NOMO-1 treated with DMSO at 0.1 percent for 48 hours (cell line): ENCODE measurements at regions not wholly inside any gene's neighbourhood (a gene's known extent, or its start where the extent isn't known, plus 50 kb on each side); places are given as distances from the start of the nearest gene placed in this dataset.

Experiments
- DNase-seq: peaks from one replicate; lab custom pipeline; 2025; ENCODE audit not compliant: unreplicated experiment; lab: John Stamatoyannopoulos, UW

DNA sequence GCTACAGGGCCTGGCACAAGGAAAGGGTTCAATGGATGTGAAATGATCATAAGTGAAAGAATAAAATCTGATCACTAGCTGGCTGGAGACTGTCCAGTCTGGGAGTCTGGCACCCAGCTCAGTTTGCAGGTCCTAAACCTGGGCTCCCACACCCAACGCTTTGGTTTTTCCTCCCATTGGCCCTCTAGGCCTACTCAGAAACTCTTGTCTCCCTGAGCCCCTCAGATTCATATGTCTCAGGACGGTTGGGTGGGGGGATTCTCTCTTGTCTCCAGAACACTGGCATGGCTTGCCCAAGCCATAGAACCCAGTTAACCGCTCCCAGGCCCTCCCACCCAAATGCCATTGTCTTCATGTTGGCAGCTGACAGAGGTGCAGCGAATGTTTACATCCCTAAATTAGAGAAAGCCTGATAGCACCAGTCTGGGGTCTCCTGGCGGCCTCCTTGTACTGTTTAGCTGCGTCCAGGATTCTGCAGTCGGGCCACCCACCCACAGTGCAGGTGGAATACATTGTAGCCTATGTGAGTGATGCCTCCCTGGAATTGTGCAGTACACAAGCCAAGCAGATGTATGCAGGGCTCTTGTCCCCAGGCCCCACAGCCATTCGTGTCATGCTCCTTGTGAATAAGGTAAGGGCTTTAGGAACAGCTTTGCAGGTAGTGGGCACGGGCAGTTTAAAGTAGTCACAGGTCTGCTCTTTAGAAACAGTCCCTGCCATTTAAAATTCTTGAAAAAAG is 266.3 kb downstream of the XXYLT1 start:
- no peak for DNase-seq

- no peak for DNase-seq
These were observed 265.7 kb downstream of the XXYLT1 start for GRCh38 chr3:195005251-195005620.

GRCh38 chr3:195005759-195006510 is 265.0 kb downstream of the XXYLT1 start:
- no peak for DNase-seq

GRCh38 chr3:195007151-195007550 is 263.8 kb downstream of the XXYLT1 start:
- no peak for DNase-seq

GRCh38 chr3:195007766-195008165 is 263.2 kb downstream of the XXYLT1 start:
- peak; percentile 55 for DNase-seq

DNA sequence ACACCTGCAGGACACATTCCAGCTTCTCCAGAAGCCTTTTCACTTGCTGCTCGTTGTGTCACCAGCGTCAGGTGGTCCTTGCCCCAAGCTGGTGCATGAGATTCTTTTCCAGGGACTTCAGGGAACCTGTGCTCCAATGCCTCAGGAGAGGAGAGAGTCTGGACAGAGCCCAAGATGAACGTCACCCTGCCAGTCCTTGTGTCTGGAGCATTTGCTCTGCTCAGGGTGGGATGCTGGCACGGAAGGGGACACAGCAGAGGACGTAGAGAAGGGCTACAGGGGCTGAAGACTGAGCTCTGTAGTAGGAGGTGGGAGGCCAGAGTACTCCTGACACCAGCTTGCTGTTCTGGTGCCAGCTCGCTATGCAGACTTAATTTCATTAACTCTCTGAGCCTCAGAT is 262.1 kb downstream of the XXYLT1 start:
- DNase-seq = no peak

- peak; percentile 61 for DNase-seq
These were observed 261.3 kb downstream of the XXYLT1 start for GRCh38 chr3:195009616-195010015.

- DNase-seq = no peak
These were observed 260.3 kb downstream of the XXYLT1 start for GRCh38 chr3:195010551-195011100.

- no peak for DNase-seq
These were observed 259.6 kb downstream of the XXYLT1 start for GRCh38 chr3:195011231-195011834.

DNA sequence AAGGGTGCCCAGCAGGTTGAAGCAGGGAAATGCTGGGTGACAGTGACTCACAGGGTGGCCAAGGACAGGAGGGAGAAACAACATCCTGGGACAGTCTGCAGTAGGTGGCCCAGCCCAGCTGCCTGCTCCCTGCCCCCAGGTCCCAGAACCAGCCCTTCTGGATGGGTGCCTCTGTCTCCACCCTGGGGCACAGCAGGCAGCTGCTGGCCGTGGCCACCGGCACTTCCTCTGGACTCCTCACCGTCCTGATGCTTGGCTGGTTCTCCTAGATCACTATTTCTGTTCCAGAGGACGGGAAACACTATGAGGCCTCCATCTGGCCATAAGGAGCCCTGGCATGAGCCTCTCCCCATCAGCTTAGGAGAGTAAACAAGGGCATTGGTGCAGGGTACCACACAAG is 258.9 kb downstream of the XXYLT1 start:
- no peak for DNase-seq

- DNase-seq = no peak
These were observed 258.4 kb downstream of the XXYLT1 start for GRCh38 chr3:195012571-195012970.

DNA sequence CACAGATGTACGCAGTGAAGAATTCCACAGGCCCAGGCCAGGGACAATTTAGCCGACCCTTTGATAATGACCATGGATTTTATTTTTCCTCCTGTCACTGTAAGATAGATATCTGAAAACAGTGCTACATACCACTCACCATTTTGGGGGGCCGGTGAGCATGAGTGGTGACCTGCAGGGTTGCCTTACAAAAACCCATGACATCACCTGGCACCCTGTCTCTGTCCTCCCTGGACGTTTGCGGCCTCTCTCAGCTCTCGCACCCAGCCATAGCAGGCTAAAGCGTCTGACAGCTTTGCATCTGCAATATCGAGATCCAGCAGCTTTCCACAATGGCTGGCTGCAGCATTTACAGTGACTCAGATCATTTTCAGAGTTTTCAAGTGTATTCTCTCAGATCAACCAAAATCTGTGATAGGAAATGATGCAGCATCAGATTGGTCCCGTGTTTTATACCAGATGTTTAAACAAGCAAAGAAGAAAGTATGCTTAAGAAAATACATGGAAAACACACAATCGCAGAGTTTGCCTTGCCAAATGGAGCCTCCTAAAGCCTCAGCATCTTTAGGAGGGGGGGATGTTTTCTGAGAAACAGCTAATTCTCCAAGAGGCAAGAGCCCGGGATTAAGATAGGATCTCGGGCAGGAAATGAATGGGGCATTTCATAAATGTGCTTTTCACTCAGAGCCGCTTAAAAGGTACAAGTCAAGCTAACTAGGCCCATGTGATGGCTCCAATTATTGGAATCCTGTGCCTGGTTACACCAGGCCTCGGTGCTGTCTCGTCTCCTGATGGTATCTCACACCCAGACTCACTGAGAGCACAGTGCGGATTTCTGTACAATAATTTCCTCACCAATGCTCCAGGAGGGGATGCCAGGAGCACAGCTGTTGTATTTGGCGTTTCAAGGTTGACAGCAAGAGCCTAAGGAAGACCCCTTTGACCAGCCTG is 257.3 kb downstream of the XXYLT1 start:
- DNase-seq = no peak

- no peak for DNase-seq
These were observed 255.9 kb downstream of the XXYLT1 start for GRCh38 chr3:195015021-195015420.

GRCh38 chr3:195017151-195017550 is 253.8 kb downstream of the XXYLT1 start:
- no peak for DNase-seq
